HFF-Myc (cell line): ENCODE measurements at regions not wholly inside any gene's neighbourhood (a gene's known extent, or its start where the extent isn't known, plus 50 kb on each side); places are given as distances from the start of the nearest gene placed in this dataset.

Source experiments
- DNase-seq: peaks from one replicate; pipeline ENCODE4 v3.0.0-alpha.2; 2011; ENCODE audit warnings: low read depth; ENCODE audit errors: extremely low read depth
- H3K4me3 ChIP-seq: replicated peaks from 2 replicates; pipeline ENCODE4 v1.5.1; 2011; ENCODE audit warnings: low read depth, mild to moderate bottlenecking, control low read depth, low read length
- TF ChIP-seq, protein P1 (sequence below): IDR thresholded peaks from 2 replicates; pipeline ENCODE4 v1.5.1; 2012; ENCODE audit warnings: mild to moderate bottlenecking, low read depth, low read length, control low read depth; ENCODE audit errors: missing control alignments

DNA sequence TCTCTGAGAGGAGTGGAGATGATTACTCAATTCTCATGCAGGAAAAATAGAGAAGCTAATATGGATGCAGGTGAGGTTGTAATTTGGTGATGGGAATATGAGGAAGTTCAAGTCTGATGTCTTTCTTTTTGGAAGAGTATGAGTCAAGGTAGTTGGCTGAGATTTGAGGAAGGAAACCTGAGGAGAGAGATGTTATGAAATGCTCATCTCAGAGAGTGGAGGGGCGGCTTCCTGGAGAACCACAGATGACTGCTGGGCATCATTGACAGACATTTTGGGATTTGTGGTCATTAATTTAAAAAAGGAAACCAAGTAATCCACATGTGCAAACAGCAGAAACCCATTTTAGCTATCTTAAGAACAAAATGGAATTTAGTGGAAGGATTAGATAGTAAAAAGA lies 72.5 kb upstream of the UST start:
- no peak overlapping the region for H3K4me3 ChIP-seq
- TF ChIP-seq, protein P1, sequence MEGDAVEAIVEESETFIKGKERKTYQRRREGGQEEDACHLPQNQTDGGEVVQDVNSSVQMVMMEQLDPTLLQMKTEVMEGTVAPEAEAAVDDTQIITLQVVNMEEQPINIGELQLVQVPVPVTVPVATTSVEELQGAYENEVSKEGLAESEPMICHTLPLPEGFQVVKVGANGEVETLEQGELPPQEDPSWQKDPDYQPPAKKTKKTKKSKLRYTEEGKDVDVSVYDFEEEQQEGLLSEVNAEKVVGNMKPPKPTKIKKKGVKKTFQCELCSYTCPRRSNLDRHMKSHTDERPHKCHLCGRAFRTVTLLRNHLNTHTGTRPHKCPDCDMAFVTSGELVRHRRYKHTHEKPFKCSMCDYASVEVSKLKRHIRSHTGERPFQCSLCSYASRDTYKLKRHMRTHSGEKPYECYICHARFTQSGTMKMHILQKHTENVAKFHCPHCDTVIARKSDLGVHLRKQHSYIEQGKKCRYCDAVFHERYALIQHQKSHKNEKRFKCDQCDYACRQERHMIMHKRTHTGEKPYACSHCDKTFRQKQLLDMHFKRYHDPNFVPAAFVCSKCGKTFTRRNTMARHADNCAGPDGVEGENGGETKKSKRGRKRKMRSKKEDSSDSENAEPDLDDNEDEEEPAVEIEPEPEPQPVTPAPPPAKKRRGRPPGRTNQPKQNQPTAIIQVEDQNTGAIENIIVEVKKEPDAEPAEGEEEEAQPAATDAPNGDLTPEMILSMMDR: no peak
- no peak for DNase-seq

DNA sequence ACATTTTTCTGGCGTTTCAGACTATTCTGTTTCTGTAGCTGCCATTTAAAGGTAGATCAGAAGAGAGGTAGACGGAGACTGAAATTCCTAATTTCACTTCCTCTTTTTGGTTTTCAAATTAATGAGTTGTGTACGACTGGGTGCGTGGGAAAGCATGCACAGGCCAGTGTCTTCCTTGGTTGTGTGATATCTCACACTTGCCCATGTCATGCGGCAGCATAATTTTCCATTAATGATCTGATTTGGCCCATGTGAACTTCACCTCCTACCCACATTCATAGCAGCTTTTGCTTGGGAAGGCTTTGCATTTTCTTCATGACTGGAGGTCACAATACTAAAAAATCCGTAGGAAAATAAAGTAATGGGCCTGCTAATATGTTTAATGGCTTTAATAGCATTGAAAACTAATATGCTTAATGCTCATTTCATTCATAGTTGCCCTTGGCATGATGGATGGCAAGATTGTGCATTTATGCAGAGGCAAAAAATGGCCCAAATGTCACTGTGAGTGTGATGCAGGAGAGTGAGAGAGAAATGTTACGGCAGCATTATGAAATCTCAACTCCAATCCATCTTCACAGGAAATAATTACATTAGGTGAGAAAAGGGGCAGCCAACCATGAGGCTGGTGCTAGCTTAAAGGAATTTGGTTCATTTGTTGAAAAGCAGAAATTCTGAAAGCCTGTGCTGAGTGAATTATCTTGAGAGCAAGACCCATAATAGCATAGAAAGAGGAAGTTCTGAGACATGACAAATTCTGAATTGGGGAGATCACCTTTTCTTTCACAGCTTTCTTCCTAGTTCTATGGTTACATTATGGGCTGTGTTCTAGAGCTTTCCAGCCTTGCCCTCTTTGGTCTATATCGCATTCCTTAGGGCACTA lies 69.0 kb upstream of the UST start:
- H3K4me3 ChIP-seq: no peak overlapping the region

DNA sequence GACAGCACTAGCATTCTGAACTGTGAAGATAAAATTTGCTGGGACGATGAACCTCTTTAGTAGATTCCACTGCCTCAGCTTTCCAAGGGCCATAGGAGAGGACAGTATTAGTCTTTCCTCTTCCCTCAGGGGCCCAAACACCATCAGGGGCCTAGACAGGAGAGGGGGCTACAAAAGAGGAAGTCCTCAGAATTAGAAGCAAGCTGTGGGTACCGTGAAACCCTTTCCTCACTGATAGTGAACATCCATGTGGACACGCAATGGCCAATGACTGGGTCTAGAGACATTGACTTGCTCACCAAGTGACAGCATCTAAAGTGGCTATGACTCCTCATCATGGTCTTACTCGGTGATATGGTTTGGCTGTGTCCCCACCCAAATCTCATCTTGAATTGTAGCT lies 68.1 kb upstream of the UST start:
- TF ChIP-seq, protein P1: no peak
- DNase-seq: no peak
- no peak overlapping the region for H3K4me3 ChIP-seq

More for the DNA sequence above, 69.0 kb upstream of the UST start:
- no peak for DNase-seq
- TF ChIP-seq, protein P1: no peak

DNA sequence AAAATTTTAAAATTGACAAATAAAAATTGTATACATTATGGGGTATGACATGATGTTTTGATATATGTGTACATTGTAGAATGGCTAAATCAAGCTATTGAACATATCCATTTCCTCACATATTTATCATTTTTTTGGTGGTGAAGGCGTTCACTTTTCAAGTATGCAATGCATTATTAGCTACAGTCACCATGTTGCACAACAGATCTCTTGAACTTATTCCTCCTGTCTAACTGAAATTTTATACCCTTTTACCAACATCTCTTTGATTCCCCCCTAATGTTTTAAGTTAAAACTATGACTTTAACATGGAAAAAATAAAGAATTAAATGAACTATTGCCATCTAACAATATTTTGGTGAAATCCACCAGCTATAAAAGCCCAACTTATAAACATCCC lies 65.2 kb upstream of the UST start:
- TF ChIP-seq, protein P1: no peak
- no peak overlapping the region for H3K4me3 ChIP-seq

DNA sequence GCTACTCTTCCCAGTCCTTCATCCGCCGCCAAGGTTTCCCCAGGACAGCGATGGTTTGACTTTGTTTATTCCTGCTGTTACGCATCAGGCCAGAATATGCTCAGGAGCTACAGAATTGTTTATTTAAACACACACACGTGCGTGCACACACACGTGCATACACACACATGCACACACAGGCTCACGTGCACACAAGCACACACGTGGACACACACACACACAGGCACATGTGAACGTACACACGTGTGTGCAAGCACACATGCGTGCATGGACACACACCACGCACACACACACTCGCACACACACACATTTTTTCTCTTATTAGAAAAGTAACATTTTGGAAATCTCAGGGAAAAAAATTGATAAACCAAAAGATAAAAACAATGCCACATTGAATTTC lies 64.6 kb upstream of the UST start:
- H3K4me3 ChIP-seq: no peak overlapping the region
- TF ChIP-seq, protein P1: no peak
- DNase-seq: no peak

More for the DNA sequence above, 65.2 kb upstream of the UST start:
- no peak for DNase-seq

DNA sequence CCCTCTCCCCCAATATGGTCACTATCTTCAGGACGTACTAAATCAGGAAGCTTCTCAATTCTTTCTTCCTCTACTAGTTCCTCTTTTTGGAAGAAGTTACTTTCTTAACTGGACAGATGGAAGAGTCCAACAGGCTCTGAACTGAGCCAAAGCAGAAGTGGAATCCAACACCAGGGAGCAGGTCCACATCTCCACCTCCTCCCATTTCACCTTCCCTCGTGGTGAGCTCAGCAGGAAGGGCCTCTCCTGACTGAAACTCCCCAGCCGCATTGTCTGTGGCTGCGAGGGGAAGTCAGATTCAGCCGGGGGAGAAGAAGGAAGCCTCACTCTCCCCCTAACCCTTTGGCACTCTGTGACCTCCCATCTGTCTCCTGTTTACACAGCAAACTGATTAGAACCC lies 63.8 kb upstream of the UST start:
- TF ChIP-seq, protein P1: no peak
- H3K4me3 ChIP-seq: no peak overlapping the region
- no peak for DNase-seq
